Uterus (tissue), 3 donors: ENCODE measurements at regions not wholly inside any gene's neighbourhood (a gene's known extent, or its start where the extent isn't known, plus 50 kb on each side); places are given as distances from the start of the nearest gene placed in this dataset.

Experiments used
- DNase-seq, 2 donors: peaks; one replicate each; pipeline ENCODE4 v3.0.0-alpha.2; 2019 to 2020
- H3K27ac ChIP-seq, 2 donors: fragments of 200-600 bp; sonication (generic); 1 replicate in 1 of 2; 2 replicates in 1 of 2; pipeline ENCODE4 v1.5.1; 2016 to 2018
- H3K27me3 ChIP-seq, 2 donors: fragments of 200-600 bp; sonication (generic); one replicate each; pipeline ENCODE4 v1.5.1; 2018 to 2019; ENCODE audit warnings: control low read depth in 1 of 2
- H3K36me3 ChIP-seq, 2 donors: fragments of 200-600 bp; sonication (generic); one replicate each; pipeline ENCODE4 v1.5.1; 2019; ENCODE audit warnings: control low read depth in 1 of 2
- H3K4me1 ChIP-seq, 2 donors: fragments of 200-600 bp; sonication (generic); one replicate each; pipeline ENCODE4 v1.5.1; 2018 to 2019; ENCODE audit warnings: control low read depth in 1 of 2
- H3K4me3 ChIP-seq, 2 donors: fragments of 200-600 bp; sonication (generic); 1 replicate in 1 of 2; 2 replicates in 1 of 2; pipeline ENCODE4 v1.5.1; 2018 to 2019; ENCODE audit warnings: mild to moderate bottlenecking in 1 of 2
- H3K9me3 ChIP-seq, 2 donors: fragments of 200-600 bp; sonication (generic); one replicate each; pipeline ENCODE4 v1.5.1; 2019; ENCODE audit warnings: control low read depth in 1 of 2
- CTCF ChIP-seq, 4 experiments: fragments of 200-600 bp in 2 of 4; fragments of 450-650 bp in 2 of 4; sonication (generic) in 2 of 4; IDR thresholded peaks; one replicate each; pipeline ENCODE4 v1.5.1; 2016 to 2019; ENCODE audit warnings: antibody characterized with exemption in 4 of 4, mild to moderate bottlenecking in 2 of 4, moderate library complexity in 1 of 4
- POLR2A ChIP-seq, 2 donors: fragments of 450-650 bp; IDR thresholded peaks; one replicate each; pipeline ENCODE4 v1.6.1; 2016; ENCODE audit warnings: antibody characterized with exemption in 2 of 2, mild to moderate bottlenecking in 1 of 2, moderate library complexity in 1 of 2
- intact Hi-C: fragments of 100-400 bp; cut with DNase I; formaldehyde crosslinking; loops from one replicate; pipeline ENCODE4 v1.15.1; 2023; ENCODE audit warnings: low total_unique reads
- donor health status: DM: yes; HTN: yes; CAD: no.

GRCh38 chr9:80040457-80040856 is 468.7 kb downstream of the TLE4 start:
- TF ChIP-seq POLR2A (IDR thresholded peaks at IDR 0.05) (no peak), CTCF (IDR thresholded peaks at IDR 0.05) (no peak)
- DNase-seq = no peak
- Histone ChIP-seq H3K36me3 (no peaks in the 10 kb centered on the region), H3K9me3 (no peaks in the 10 kb centered on the region), H3K4me1 (no peaks in the 10 kb centered on the region), H3K27me3 (no peaks in the 10 kb centered on the region), H3K27ac (no peak overlapping the region), H3K4me3 (no peak overlapping the region)
- intact Hi-C loops = no loop called here

GRCh38 chr9:80030801-80031200 is 459.0 kb downstream of the TLE4 start:
- TF ChIP-seq POLR2A (IDR thresholded peaks at IDR 0.05) = no peak
- no peak for TF ChIP-seq CTCF (IDR thresholded peaks at IDR 0.05)
- no peaks in the 10 kb centered on the region for H3K4me1 ChIP-seq
- DNase-seq = no peak
- no peaks in the 10 kb centered on the region for H3K36me3 ChIP-seq
- H3K27ac ChIP-seq = no peak overlapping the region
- no peaks in the 10 kb centered on the region for H3K27me3 ChIP-seq
- intact Hi-C loops = no loop called here
- no peaks in the 10 kb centered on the region for H3K9me3 ChIP-seq
- no peak overlapping the region for H3K4me3 ChIP-seq

- Histone ChIP-seq H3K4me1 (no peaks in the 10 kb centered on the region), H3K4me3 (no peak overlapping the region), H3K36me3 (no peaks in the 10 kb centered on the region), H3K9me3 (no peaks in the 10 kb centered on the region), H3K27me3 (no peaks in the 10 kb centered on the region), H3K27ac (no peak overlapping the region)
- intact Hi-C loops = no loop called here
- no peak for TF ChIP-seq CTCF (IDR thresholded peaks at IDR 0.05)
- no peak for TF ChIP-seq POLR2A (IDR thresholded peaks at IDR 0.05)
- DNase-seq = no peak
Measured at GRCh38 chr9:80028501-80028900, 456.7 kb downstream of the TLE4 start.

GRCh38 chr9:80025796-80026520 is 454.2 kb downstream of the TLE4 start:
- no peaks in the 10 kb centered on the region for H3K27me3 ChIP-seq
- H3K4me1 ChIP-seq = no peaks in the 10 kb centered on the region
- H3K36me3 ChIP-seq = no peaks in the 10 kb centered on the region
- TF ChIP-seq CTCF (IDR thresholded peaks at IDR 0.05) (no peak), POLR2A (IDR thresholded peaks at IDR 0.05) (no peak)
- no peaks in the 10 kb centered on the region for H3K9me3 ChIP-seq
- intact Hi-C loops = no loop called here
- no peak overlapping the region for H3K4me3 ChIP-seq
- no peak for DNase-seq
- H3K27ac ChIP-seq = no peak overlapping the region

GRCh38 chr9:80025131-80025530 is 453.4 kb downstream of the TLE4 start:
- DNase-seq = no peak
- Histone ChIP-seq H3K27ac (no peak overlapping the region), H3K27me3 (no peaks in the 10 kb centered on the region), H3K4me1 (no peaks in the 10 kb centered on the region), H3K9me3 (no peaks in the 10 kb centered on the region), H3K4me3 (no peak overlapping the region), H3K36me3 (no peaks in the 10 kb centered on the region)
- intact Hi-C loops = no loop called here
- no peak for TF ChIP-seq POLR2A (IDR thresholded peaks at IDR 0.05)
- no peak for TF ChIP-seq CTCF (IDR thresholded peaks at IDR 0.05)
